ENCODE measurements at regions not wholly inside any gene's neighbourhood (a gene's known extent, or its start where the extent isn't known, plus 50 kb on each side); places are given as distances from the start of the nearest gene placed in this dataset.

DNA sequence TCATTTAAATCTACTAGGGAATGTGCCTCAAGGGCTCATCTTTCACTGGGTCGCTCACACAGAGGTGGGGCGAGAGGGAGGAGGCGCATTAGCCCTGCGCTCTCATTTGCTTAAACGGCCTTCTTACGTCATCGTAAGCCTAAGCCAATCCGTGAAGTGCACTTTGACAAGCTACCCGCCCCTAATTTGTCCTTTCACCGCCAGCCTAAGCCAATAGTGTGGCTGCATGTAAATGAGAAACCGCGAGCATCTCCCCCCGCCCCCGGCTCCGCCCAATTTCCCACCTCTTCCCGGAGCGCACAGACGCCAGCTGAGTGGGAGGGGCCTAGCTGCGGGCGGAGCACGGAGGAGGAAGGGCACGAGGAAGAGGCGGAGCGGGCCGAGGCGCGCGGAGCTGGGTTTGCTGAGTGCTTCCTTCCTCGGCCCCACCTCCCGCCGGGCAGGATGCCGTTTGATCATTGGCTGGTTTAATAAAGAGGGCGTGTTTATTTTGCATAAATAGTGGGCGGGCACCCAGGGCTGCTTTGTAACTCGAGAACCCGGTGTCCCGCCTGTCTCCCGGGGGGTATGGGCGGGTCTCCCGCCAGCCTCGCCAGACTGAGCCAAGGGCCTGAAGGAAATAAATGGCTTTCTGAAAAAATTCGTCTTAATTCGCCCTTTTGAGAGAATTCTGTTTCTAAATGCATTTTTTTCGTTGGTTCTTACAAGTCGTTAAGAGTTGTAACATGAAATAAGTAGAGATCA is 289.6 kb upstream of the NFE2L3 start:
- Histone ChIP-seq H3K36me3 (no peaks in the 10 kb centered on the region), H3K27ac (no peak overlapping the region), H3K4me3 (peak overlapping the region in 1 of 4 donors; percentile 24), H3K4me1 (peaks cover 0 to 10% (median 3%) of the 10 kb centered on the region in 4 donors), H3K27me3 (peaks cover 6 to 100% of the 10 kb centered on the region in 2 donors), H3K9me3 (peaks cover 0 to 9% (median 0%) of the 10 kb centered on the region in 4 donors)
- whole genome bisulfite sequencing, 2 donors = 1% methylated on average over 41 to 42 of the region's 45 CpGs
- peak; percentile 93 to 97 for DNase-seq (ENCODE audit: low spot score in 2 of 2)
- TF ChIP-seq, protein P1, sequence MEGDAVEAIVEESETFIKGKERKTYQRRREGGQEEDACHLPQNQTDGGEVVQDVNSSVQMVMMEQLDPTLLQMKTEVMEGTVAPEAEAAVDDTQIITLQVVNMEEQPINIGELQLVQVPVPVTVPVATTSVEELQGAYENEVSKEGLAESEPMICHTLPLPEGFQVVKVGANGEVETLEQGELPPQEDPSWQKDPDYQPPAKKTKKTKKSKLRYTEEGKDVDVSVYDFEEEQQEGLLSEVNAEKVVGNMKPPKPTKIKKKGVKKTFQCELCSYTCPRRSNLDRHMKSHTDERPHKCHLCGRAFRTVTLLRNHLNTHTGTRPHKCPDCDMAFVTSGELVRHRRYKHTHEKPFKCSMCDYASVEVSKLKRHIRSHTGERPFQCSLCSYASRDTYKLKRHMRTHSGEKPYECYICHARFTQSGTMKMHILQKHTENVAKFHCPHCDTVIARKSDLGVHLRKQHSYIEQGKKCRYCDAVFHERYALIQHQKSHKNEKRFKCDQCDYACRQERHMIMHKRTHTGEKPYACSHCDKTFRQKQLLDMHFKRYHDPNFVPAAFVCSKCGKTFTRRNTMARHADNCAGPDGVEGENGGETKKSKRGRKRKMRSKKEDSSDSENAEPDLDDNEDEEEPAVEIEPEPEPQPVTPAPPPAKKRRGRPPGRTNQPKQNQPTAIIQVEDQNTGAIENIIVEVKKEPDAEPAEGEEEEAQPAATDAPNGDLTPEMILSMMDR (IDR thresholded peaks at IDR 0.05) = no peak
- peak; percentile 19 to 53 for TF ChIP-seq EP300 (IDR thresholded peaks at IDR 0.05)

DNA sequence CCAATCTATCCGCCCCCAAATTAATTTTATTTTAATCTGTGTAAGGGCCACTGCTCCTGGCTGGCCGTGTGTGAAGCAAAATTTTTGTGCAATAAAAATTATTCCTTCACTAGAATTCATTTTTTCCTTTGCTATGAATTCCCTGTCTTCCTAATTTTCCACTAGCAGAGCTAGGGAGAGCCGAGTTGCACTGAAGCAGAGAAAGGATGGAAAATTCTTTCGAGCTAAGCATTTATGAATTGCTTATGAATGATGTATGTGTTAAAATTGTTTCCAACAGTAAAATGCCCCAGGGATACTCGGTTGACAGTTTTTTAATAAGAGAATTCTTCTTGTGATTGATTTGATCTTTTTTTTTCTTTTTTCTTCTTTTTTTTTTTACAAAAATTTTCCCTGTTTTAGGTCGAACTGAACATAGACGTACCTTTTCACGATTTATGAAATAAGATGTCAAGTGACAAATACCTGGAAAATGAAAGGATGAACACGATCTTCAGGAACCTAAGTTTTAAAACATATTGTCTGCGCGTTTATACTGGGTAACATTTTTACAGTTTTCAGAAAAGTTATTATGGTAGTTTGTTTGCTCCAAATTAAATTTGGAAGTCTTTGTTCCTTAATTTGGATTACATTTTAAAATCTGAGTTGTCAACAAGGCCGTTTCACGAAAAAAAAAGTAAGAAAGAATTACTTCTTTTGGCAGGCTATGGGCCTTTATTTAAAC is 288.8 kb upstream of the NFE2L3 start:
- Histone ChIP-seq H3K27ac (no peak overlapping the region), H3K4me1 (peaks cover 0 to 6% (median 3%) of the 10 kb centered on the region in 4 donors), H3K27me3 (peaks cover 6 to 100% of the 10 kb centered on the region in 2 donors), H3K9me3 (peaks cover 0 to 9% (median 0%) of the 10 kb centered on the region in 4 donors), H3K36me3 (no peaks in the 10 kb centered on the region), H3K4me3 (no peak overlapping the region)
- 16 to 26% methylated on average over 13 of the region's 13 CpGs for whole genome bisulfite sequencing, 2 donors
- peak in 1 of 2 donors; percentile 5 for TF ChIP-seq EP300 (IDR thresholded peaks at IDR 0.05)
- TF ChIP-seq, protein P1 (IDR thresholded peaks at IDR 0.05) = no peak
- TF ChIP-seq POLR2A (IDR thresholded peaks at IDR 0.05) = no peak
- DNase-seq (ENCODE audit: low spot score in 2 of 2) = no peak

DNA sequence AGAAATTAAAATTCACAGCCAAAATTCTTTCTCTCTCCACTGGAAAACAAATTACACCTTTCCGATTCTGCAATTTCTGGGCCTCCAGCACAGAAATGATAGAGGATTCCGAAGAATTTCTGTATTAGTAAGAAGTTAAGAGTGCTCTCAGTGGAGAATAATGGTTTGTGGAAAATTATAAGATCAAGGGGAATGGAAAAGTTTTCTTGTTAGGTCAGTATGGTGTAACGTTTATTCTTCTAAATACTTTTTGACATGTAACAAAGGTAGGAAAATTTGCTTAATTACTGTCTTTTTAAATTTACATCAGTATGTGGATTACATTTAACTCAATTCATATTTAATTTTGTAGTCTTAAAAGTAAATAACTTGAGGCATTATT is 288.3 kb upstream of the NFE2L3 start:
- Histone ChIP-seq H3K4me1 (peaks cover 0 to 6% (median 3%) of the 10 kb centered on the region in 4 donors), H3K9me3 (peaks cover 0 to 9% (median 0%) of the 10 kb centered on the region in 4 donors), H3K36me3 (no peaks in the 10 kb centered on the region), H3K27ac (no peak overlapping the region), H3K27me3 (peaks cover 6 to 100% of the 10 kb centered on the region in 2 donors), H3K4me3 (no peak overlapping the region)
- TF ChIP-seq POLR2A (IDR thresholded peaks at IDR 0.05) (no peak), EP300 (IDR thresholded peaks at IDR 0.05) (peak in 1 of 2 donors; percentile 13)
- WGBS, 2 donors = 19 to 34% methylated on average over 3 of the region's 3 CpGs
- DNase-seq (ENCODE audit: low spot score in 2 of 2) = no peak

DNA sequence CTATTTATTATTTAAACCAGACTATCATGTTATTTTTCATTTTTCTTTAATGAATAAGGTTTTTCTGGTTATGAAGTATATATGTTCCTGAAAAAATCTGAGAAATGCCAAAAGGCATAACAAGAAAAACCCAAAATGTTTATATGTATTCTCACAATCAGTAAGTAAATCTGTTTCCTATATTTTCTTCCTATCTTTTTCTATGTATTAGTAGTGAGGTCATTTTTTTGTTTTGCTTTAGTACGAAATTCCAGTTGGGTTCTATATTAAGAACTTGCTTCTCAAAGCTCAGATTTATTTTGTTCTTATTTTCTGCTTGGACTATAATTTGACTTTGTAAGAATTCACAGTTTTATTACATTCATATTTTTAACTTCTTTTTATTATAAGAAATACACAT is 287.5 kb upstream of the NFE2L3 start:
- Histone ChIP-seq H3K9me3 (peaks cover 0 to 9% (median 0%) of the 10 kb centered on the region in 4 donors), H3K4me1 (peaks cover 0 to 6% (median 3%) of the 10 kb centered on the region in 4 donors), H3K27ac (no peak overlapping the region), H3K36me3 (no peaks in the 10 kb centered on the region), H3K27me3 (peaks cover 6 to 100% of the 10 kb centered on the region in 2 donors), H3K4me3 (no peak overlapping the region)
- DNase-seq (ENCODE audit: low spot score in 2 of 2) = no peak
- TF ChIP-seq POLR2A (IDR thresholded peaks at IDR 0.05) = no peak
- TF ChIP-seq EP300 (IDR thresholded peaks at IDR 0.05) = no peak
- TF ChIP-seq, protein P1 (IDR thresholded peaks at IDR 0.05) = no peak
- 43 to 47% methylated on average over 1 of the region's 1 CpG for WGBS, 2 donors

DNA sequence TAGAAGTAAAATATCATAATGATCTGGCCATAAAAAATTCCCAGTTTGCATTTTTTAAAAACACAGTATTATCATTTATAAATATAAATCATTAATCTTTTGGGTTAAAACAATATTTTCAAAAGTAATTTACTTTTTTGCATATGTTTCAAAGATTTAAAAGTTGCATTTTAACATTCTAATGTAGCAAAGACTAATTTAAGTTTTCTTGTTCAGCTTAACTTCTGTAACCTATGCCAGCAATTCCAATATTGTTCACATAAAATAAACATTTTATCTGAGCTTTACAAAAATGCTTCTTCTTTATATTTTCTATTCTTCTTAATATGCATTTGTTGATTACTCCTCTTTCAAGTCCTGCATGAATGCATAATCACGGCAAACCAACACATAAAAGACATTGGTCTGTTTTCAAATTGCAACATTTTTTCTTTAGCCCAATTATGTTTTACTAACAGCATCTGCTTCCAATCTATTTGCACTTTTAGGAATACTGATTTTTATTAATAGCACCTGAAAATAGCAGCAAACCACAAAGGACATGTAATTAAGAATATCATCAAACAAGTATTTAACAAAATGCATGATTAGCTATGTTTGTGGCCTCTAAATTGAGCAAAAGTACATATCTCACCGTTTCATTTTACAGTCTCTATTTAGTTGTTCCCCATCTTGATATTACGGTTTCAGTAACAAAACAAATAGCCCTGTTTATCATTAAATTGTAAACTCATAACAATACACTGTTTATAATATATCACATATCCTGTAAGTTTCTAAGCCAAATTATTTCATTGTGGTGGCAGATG is 286.9 kb upstream of the NFE2L3 start:
- H3K27ac ChIP-seq = no peak overlapping the region
- no peak for TF ChIP-seq POLR2A (IDR thresholded peaks at IDR 0.05)
- no peak for TF ChIP-seq EP300 (IDR thresholded peaks at IDR 0.05)
- TF ChIP-seq, protein P1 (IDR thresholded peaks at IDR 0.05) = no peak
- H3K9me3 ChIP-seq = peaks cover 0 to 8% (median 0%) of the 10 kb centered on the region in 4 donors
- peaks cover 6 to 100% of the 10 kb centered on the region in 2 donors for H3K27me3 ChIP-seq
- no peaks in the 10 kb centered on the region for H3K36me3 ChIP-seq
- DNase-seq (ENCODE audit: low spot score in 2 of 2) = no peak
- WGBS, 2 donors = 43 to 52% methylated on average over 3 of the region's 3 CpGs
- no peak overlapping the region for H3K4me3 ChIP-seq
- H3K4me1 ChIP-seq = peaks cover 0 to 6% (median 3%) of the 10 kb centered on the region in 4 donors
